MM.1S (cell line): ENCODE measurements at regions not wholly inside any gene's neighbourhood (a gene's known extent, or its start where the extent isn't known, plus 50 kb on each side); places are given as distances from the start of the nearest gene placed in this dataset.

Source experiments
- DNase-seq: peaks from one replicate; pipeline ENCODE4 v3.0.0-alpha.2; 2015
- H2AFZ ChIP-seq: fragments of 300-600 bp; sonication (generic); 2 replicates; pipeline ENCODE4 v1.6.0; 2016; ENCODE audit warnings: antibody characterized with exemption, low read length
- H3F3A ChIP-seq: fragments of 300-600 bp; sonication (generic); 2 replicates; pipeline ENCODE4 v1.6.1; 2016; ENCODE audit warnings: mild to moderate bottlenecking, antibody characterized with exemption, low read length, moderate library complexity, mixed read lengths; ENCODE audit not compliant: insufficient read depth
- H3K27ac ChIP-seq: fragments of 300-600 bp; sonication (generic); 2 replicates; pipeline ENCODE4 v1.5.1; 2016; ENCODE audit warnings: mild to moderate bottlenecking, low read length
- H3K27me3 ChIP-seq: fragments of 300-600 bp; sonication (generic); replicated peaks from 2 replicates; pipeline ENCODE4 v1.6.0; 2016; ENCODE audit warnings: low read length; ENCODE audit not compliant: insufficient read depth
- H3K36me3 ChIP-seq: fragments of 300-600 bp; sonication (generic); replicated peaks from 2 replicates; pipeline ENCODE4 v1.6.1; 2016; ENCODE audit warnings: mild to moderate bottlenecking, low read length, mixed read lengths; ENCODE audit not compliant: insufficient read depth
- H3K4me1 ChIP-seq: fragments of 300-600 bp; sonication (generic); 2 replicates; pipeline ENCODE4 v1.6.1; 2016; ENCODE audit warnings: low read length, mixed read lengths
- H3K4me2 ChIP-seq: fragments of 300-600 bp; sonication (generic); 2 replicates; pipeline ENCODE4 v1.6.0; 2016; ENCODE audit warnings: low read depth, low read length
- H3K4me3 ChIP-seq: fragments of 300-600 bp; sonication (generic); 2 replicates; pipeline ENCODE4 v1.5.1; 2016; ENCODE audit warnings: low read length, mixed read lengths
- H3K79me2 ChIP-seq: fragments of 300-600 bp; sonication (generic); 2 replicates; pipeline ENCODE4 v1.6.1; 2016; ENCODE audit warnings: mixed run types, low read length, mixed read lengths
- H3K9ac ChIP-seq: fragments of 300-600 bp; sonication (generic); 2 replicates; pipeline ENCODE4 v1.6.1; 2016; ENCODE audit warnings: low read length, mixed read lengths
- H3K9me2 ChIP-seq: fragments of 300-600 bp; sonication (generic); replicated peaks from 2 replicates; pipeline ENCODE4 v1.6.1; 2016; ENCODE audit warnings: mild to moderate bottlenecking, low read length, mixed read lengths; ENCODE audit not compliant: insufficient read depth
- H3K9me3 ChIP-seq: fragments of 300-600 bp; sonication (generic); replicated peaks from 2 replicates; pipeline ENCODE4 v1.6.1; 2016; ENCODE audit warnings: mild to moderate bottlenecking, low read length, mixed read lengths; ENCODE audit not compliant: insufficient read depth
- H4K20me1 ChIP-seq: fragments of 300-600 bp; sonication (generic); 2 replicates; pipeline ENCODE4 v1.6.1; 2016; ENCODE audit warnings: mild to moderate bottlenecking, low read length, moderate library complexity, mixed read lengths; ENCODE audit not compliant: insufficient read depth
- CTCF ChIP-seq: fragments of 300-600 bp; sonication (generic); IDR thresholded peaks from 2 replicates; pipeline ENCODE4 v1.5.1; 2016; ENCODE audit warnings: antibody characterized with exemption, low read length, mixed read lengths
- EZH2 ChIP-seq: fragments of 300-600 bp; sonication (generic); optimal IDR thresholded peaks from 2 replicates; pipeline ENCODE3; 2017; ENCODE audit warnings: low read depth, mild to moderate bottlenecking, antibody characterized with exemption, low read length, mixed read lengths
- EZH2phosphoT487 ChIP-seq: fragments of 300-600 bp; sonication (generic); IDR thresholded peaks from 2 replicates; pipeline ENCODE4 v1.6.1; 2018; ENCODE audit warnings: antibody characterized with exemption, low read length

GRCh38 chr4:20421603-20421985, 169.9 kb downstream of the SLIT2 start:
- Histone ChIP-seq H3K4me3 (no peak overlapping the region), H3K9me3 (no peaks in the 10 kb centered on the region), H3F3A (no peaks in the 10 kb centered on the region), H3K27me3 (no peaks in the 10 kb centered on the region), H4K20me1 (no peaks in the 10 kb centered on the region), H3K4me2 (no peak overlapping the region), H3K9ac (no peak overlapping the region), H3K9me2 (no peaks in the 10 kb centered on the region), H3K36me3 (no peaks in the 10 kb centered on the region), H2AFZ (no peak overlapping the region), H3K79me2 (no peaks in the 10 kb centered on the region), H3K27ac (no peak overlapping the region), H3K4me1 (no peaks in the 10 kb centered on the region)
- no peak for TF ChIP-seq EZH2
- no peak for TF ChIP-seq EZH2phosphoT487
- no peak for TF ChIP-seq CTCF
- DNase-seq, result no peak

- Histone ChIP-seq H3K9ac (no peak overlapping the region), H2AFZ (no peak overlapping the region), H3K9me2 (no peaks in the 10 kb centered on the region)
Measured at GRCh38 chr4:20422398-20422797, 170.7 kb downstream of the SLIT2 start.

GRCh38 chr4:20423420-20423819, 171.7 kb downstream of the SLIT2 start:
- TF ChIP-seq EZH2phosphoT487 (no peak), CTCF (no peak), EZH2 (no peak)
- Histone ChIP-seq H3K9me2 (no peaks in the 10 kb centered on the region), H3K36me3 (no peaks in the 10 kb centered on the region), H3K4me1 (no peaks in the 10 kb centered on the region), H2AFZ (no peak overlapping the region), H4K20me1 (no peaks in the 10 kb centered on the region), H3K79me2 (no peaks in the 10 kb centered on the region), H3K9ac (no peak overlapping the region), H3F3A (no peaks in the 10 kb centered on the region), H3K27ac (no peak overlapping the region), H3K27me3 (no peaks in the 10 kb centered on the region), H3K9me3 (no peaks in the 10 kb centered on the region), H3K4me3 (no peak overlapping the region), H3K4me2 (no peak overlapping the region)
- no peak for DNase-seq

More at GRCh38 chr4:20422398-20422797, 170.7 kb downstream of the SLIT2 start:
- TF ChIP-seq EZH2phosphoT487 (no peak), CTCF (peak; percentile 57)
- no peaks in the 10 kb centered on the region for H3K36me3 ChIP-seq
- no peaks in the 10 kb centered on the region for H3K27me3 ChIP-seq
- no peak overlapping the region for H3K27ac ChIP-seq
- H3K4me2 ChIP-seq, result no peak overlapping the region
- H3K4me1 ChIP-seq, result no peaks in the 10 kb centered on the region
- DNase-seq, result peak; percentile 44
- H4K20me1 ChIP-seq, result no peaks in the 10 kb centered on the region
- H3K79me2 ChIP-seq, result no peaks in the 10 kb centered on the region
- no peak overlapping the region for H3K4me3 ChIP-seq
- H3F3A ChIP-seq, result no peaks in the 10 kb centered on the region
- no peaks in the 10 kb centered on the region for H3K9me3 ChIP-seq
